SIG-M5 (cell line): ENCODE measurements at regions not wholly inside any gene's neighbourhood (a gene's known extent, or its start where the extent isn't known, plus 50 kb on each side); places are given as distances from the start of the nearest gene placed in this dataset.

Experiments used
- DNase-seq: peaks from one replicate; lab custom pipeline; 2025; lab: John Stamatoyannopoulos, UW

- no peak for DNase-seq
Measured at GRCh38 chr1:87194856-87195255, 133.8 kb upstream of the LMO4 start.

GRCh38 chr1:87196110-87196827, 132.4 kb upstream of the LMO4 start:
- no peak for DNase-seq

GRCh38 chr1:87197156-87197555, 131.5 kb upstream of the LMO4 start:
- no peak for DNase-seq

- DNase-seq: no peak
Measured at GRCh38 chr1:87197641-87198040, 131.0 kb upstream of the LMO4 start.

GRCh38 chr1:87200875-87201638, 127.6 kb upstream of the LMO4 start:
- DNase-seq: no peak

- no peak for DNase-seq
Measured at GRCh38 chr1:87201768-87202167, 126.9 kb upstream of the LMO4 start.

GRCh38 chr1:87202451-87202850, 126.2 kb upstream of the LMO4 start:
- DNase-seq: no peak

DNA sequence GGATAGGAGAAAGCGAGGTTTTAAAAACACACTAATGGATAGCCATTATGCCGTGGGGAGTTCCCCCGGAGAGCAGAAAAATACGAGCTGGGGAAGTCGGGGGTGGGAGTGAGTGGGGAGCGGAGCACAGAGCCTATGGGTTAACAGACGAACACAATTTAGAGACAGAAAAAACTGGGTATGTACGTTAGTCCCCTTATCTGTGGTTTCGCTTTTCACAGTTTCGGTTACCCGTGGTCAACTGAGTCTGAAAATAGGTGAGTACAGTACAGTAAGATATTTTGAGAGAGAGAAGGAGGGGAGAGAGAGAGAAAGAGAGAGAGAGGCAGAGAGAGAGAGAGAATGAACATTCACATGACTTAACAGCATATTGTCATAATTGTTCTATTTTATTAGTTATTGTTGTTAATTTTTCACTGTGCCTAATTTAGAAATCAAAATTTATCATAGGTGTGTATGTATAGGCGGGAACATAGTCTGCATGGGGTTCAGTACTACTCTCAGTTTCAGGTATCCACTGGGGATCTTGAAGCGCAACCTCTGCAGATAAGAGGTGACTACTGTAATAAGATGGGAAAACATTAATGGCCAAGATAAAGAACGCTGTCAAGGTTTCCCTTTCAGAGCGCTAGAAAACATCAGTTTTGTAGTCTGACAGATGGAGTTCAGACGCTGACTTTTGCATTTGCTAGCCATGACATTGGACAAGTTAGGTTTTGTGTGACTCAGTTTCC, 125.6 kb upstream of the LMO4 start:
- no peak for DNase-seq

DNA sequence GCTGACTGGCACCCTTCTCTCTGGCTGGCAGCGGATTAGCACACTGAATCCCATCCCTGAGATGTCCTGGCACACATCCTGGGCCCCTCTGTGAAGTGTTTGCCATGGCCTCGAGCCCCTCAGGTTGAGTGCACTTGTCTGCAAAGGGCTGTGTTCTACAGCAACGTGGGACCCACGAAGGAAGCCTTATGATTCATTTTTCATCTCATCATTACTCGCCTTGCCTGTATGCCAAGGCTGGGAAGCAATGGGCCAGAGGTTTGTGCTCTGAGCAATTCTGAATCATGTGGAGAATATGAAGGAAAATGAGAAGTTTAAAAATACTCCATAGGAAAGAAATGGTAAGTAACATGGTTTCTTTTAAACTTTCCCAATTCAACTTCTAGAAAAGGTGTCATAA, 124.8 kb upstream of the LMO4 start:
- no peak for DNase-seq

DNA sequence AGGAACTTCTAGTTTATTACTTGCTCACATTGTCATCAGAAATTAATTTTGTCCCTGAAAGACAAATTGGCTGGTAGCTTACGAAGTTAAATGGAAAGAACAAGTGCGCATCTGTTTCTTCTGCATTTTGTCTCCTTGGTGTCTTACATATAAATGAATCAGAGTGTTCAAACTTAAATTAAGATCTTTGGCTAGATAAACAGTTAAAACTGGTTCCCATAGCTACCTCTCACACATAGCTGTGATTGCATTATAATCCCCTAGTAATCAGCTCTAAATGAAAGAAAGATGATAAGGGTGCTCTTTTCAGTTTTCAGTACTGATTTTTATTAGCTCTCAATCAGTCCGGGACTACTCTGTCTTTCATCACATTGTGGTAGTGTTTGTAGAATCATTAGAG, 124.2 kb upstream of the LMO4 start:
- DNase-seq: no peak

DNA sequence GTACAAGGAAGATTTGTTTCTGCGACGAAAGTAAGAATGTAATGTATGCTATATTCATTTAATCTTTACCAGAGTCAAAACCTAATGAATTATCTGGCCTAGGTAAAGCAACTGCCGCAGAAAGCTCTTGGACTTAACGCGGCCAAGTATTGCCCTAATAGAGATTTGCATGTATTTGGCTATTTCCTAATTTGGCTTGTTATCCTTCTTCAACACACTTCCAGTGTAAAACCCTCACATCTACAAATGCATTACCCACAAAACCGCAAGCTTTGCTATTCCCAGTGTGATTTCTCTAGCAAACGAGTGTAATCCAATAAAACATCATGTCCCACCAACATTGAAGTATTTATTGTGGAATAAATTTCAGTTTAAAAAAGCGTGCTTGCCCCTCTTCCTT, 123.8 kb upstream of the LMO4 start:
- DNase-seq: no peak

DNA sequence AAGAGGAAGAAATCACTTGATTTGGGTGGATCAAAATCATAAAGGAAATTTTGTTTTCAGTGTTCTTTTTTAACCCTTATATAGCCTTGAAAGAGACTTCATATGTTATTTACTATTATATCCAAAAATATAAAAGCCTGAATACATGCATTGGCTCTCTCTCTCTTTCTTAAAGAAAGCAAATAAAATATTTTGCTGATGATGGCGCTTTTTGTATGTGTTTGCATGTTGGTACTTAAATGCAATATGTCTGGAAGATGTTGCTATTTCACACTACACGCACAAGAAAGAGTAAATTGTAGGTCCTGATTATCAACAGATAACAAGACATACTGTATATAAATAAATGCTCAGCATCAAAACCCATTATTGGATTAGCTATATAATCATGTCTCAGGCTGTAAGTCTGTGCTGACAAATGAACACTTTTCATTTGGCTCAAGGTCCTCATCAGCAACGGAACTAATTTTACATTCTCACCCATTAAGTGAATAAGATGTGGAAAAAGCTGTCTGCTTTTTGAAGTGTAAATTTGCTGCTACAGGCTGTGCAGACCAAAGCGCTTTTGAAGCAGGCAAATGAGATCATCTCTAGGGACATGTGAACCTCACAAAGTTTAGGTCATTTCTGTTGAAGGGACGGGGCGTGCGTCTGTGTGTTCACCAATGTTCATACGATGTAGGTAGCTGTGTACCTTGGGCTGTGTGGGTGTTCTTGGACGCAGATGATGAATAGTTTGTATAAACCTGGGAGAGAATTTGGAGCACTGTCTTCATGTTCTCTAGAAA, 122.4 kb upstream of the LMO4 start:
- DNase-seq: no peak

- no peak for DNase-seq
Measured at GRCh38 chr1:87208080-87208479, 120.6 kb upstream of the LMO4 start.

- no peak for DNase-seq
Measured at GRCh38 chr1:87208931-87209330, 119.7 kb upstream of the LMO4 start.

DNA sequence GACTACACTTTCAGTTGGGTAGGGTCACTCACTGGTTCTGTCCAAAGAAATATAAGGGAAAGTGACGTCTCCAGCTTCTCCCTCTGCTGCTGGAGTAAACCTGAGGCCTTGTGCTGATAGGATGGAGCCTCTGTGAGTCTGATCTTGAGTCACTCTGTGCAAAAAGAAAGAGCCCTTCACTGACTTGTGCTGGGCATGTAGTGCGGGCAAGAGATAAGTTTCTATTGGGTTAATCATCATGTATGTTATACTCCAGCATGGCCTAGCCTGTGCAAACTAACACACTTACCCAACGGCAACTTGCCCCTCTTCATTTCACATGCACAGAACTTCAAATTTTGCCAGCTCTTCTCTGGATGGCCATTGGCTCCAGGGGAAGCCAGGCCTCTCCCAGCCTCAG, 118.5 kb upstream of the LMO4 start:
- no peak for DNase-seq

DNA sequence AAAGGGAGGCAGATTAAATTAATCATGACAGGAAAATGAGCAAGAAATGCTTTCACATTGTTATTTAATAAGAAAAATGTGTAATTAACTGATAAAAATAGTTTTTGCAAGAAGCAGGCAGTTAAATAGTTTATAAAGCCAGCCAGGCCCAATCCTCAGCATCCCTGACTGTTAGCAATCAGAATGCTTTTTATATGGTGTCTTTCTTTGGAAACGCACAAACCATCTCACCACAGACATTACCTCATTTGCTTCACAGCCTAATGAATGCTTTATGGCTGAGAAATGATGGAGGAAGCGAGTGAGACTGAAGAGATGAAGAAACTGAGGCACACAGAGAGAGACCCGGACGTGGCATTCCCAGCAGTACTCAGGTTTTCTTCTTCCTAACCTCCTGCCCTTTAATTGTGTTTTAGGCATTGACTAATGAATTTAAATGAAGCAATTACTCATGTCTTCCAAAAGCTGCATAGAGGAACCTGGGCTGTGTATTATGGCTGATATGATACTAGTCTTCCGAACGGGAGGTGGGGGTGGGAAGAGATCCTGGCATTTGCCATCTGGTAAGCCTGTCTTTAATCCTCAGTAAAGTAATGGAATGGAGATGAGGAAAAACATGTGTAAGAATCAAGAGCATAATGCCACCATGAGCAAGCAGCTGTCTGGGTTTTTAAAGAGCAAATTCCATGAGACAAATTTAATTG, 116.1 kb upstream of the LMO4 start:
- no peak for DNase-seq

DNA sequence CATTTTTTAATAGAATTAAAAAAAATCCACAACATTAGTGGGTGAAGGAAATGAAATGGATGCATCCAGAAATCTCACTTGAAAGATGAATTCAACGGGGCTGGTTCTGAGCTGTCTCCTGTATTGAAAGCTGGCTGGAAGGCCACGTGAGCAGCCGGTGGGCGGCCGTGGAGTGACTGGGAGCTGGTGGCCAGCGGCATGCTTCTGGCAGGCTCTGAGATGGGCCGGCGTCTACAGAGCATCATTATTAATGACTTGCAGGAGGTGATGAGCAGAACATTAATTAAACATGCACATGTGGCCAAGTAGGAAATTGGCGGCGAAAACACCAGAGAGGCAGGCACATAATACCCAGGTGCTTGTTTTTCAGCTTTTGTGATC, 115.6 kb upstream of the LMO4 start:
- no peak for DNase-seq

- DNase-seq: no peak
Measured at GRCh38 chr1:87215592-87215991, 113.1 kb upstream of the LMO4 start.

GRCh38 chr1:87218618-87219017, 110.1 kb upstream of the LMO4 start:
- no peak for DNase-seq

GRCh38 chr1:87219141-87219540, 109.5 kb upstream of the LMO4 start:
- DNase-seq: no peak

DNA sequence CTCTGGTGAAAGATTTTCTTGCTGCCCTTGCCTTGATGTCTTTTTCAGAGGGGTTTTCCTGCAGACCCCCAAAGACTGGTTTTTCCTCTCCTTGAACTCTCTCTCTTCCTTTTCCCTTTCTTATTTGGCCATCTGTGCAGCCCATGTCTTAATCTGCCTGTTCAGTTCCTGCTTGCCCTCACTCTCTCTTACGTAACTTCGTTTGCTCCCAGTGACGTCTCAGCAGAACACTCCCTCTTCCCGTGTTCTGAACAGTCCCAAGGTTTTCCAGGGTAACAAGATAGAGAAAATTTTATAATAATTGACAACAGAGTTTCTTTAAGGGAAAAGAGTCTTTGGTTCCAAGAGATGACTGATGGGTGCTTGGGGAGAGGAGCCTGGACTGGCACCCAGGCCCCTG, 109.1 kb upstream of the LMO4 start:
- no peak for DNase-seq

- DNase-seq: no peak
Measured at GRCh38 chr1:87220993-87221392, 107.7 kb upstream of the LMO4 start.
